ENCODE measurements at regions not wholly inside any gene's neighbourhood (a gene's known extent, or its start where the extent isn't known, plus 50 kb on each side); places are given as distances from the start of the nearest gene placed in this dataset.

DNA sequence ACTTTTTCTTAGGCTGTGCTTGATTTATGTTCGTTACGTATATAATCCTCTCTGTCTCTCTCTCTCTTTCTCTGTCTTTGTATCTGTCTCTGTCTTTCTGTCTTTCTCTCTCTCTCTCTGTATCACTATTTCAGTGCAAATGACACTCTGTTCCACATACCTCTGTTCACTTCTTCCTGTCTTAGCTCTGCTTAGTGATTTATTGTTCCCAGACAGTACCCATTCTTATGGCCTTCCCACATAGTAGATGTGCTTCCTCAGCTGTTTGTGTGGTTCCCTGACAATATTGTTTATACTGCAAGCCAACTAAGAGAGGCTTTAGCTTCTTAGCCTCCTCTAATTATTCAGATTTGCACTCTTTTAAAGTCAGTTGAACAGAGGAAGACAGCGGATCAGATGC lies 1244.2 kb downstream of the DIAPH3 start:
- Histone ChIP-seq H3K27ac (replicated peaks) (no peak overlapping the region), H3K27me3 (ENCODE audit: insufficient read depth, poor library complexity, severe bottlenecking) (no peaks in the 10 kb centered on the region), H3K4me3 (replicated peaks; ENCODE audit: insufficient read depth, low read length) (no peak overlapping the region)
- TF ChIP-seq, protein P1, sequence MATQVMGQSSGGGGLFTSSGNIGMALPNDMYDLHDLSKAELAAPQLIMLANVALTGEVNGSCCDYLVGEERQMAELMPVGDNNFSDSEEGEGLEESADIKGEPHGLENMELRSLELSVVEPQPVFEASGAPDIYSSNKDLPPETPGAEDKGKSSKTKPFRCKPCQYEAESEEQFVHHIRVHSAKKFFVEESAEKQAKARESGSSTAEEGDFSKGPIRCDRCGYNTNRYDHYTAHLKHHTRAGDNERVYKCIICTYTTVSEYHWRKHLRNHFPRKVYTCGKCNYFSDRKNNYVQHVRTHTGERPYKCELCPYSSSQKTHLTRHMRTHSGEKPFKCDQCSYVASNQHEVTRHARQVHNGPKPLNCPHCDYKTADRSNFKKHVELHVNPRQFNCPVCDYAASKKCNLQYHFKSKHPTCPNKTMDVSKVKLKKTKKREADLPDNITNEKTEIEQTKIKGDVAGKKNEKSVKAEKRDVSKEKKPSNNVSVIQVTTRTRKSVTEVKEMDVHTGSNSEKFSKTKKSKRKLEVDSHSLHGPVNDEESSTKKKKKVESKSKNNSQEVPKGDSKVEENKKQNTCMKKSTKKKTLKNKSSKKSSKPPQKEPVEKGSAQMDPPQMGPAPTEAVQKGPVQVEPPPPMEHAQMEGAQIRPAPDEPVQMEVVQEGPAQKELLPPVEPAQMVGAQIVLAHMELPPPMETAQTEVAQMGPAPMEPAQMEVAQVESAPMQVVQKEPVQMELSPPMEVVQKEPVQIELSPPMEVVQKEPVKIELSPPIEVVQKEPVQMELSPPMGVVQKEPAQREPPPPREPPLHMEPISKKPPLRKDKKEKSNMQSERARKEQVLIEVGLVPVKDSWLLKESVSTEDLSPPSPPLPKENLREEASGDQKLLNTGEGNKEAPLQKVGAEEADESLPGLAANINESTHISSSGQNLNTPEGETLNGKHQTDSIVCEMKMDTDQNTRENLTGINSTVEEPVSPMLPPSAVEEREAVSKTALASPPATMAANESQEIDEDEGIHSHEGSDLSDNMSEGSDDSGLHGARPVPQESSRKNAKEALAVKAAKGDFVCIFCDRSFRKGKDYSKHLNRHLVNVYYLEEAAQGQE (IDR thresholded peaks at IDR 0.05; ENCODE audit: insufficient replicate concordance, low read depth): no peak
- TF ChIP-seq SPI1 (IDR thresholded peaks at IDR 0.05; ENCODE audit: borderline replicate concordance, low read depth): no peak
- no peak for TF ChIP-seq GABPA (IDR thresholded peaks at IDR 0.05; ENCODE audit: low read depth)
- no peak for TF ChIP-seq POLR2AphosphoS5 (IDR thresholded peaks at IDR 0.05; ENCODE audit: low read depth)
- DNase-seq (ENCODE audit: low read depth in 1 of 2, low spot score in 1 of 2): no peak

DNA sequence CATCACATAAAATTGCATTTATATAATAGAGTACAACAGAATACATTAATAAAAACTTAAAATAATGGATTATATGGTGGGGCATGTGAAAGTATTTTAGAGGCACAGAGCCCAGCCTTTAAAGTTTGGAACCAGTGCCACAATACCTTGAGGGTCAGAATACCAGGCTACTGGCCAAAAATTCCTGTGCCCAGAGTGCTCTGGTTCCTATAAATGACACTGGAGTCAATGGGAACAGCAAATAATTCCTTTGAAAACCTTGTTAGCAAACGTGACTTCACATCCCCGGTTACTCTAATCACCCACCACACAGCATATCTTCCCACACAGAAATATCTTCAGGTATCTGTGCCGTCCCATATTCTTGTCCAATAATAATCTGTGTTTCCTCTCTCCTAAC lies 1242.6 kb downstream of the DIAPH3 start:
- no peak for DNase-seq (ENCODE audit: low read depth in 1 of 2, low spot score in 1 of 2)
- Histone ChIP-seq H3K4me3 (replicated peaks; ENCODE audit: insufficient read depth, low read length) (no peak overlapping the region), H3K27ac (replicated peaks) (no peak overlapping the region), H3K27me3 (ENCODE audit: insufficient read depth, poor library complexity, severe bottlenecking) (no peaks in the 10 kb centered on the region)
- TF ChIP-seq, protein P2, sequence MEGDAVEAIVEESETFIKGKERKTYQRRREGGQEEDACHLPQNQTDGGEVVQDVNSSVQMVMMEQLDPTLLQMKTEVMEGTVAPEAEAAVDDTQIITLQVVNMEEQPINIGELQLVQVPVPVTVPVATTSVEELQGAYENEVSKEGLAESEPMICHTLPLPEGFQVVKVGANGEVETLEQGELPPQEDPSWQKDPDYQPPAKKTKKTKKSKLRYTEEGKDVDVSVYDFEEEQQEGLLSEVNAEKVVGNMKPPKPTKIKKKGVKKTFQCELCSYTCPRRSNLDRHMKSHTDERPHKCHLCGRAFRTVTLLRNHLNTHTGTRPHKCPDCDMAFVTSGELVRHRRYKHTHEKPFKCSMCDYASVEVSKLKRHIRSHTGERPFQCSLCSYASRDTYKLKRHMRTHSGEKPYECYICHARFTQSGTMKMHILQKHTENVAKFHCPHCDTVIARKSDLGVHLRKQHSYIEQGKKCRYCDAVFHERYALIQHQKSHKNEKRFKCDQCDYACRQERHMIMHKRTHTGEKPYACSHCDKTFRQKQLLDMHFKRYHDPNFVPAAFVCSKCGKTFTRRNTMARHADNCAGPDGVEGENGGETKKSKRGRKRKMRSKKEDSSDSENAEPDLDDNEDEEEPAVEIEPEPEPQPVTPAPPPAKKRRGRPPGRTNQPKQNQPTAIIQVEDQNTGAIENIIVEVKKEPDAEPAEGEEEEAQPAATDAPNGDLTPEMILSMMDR (IDR thresholded peaks at IDR 0.05; ENCODE audit: insufficient read depth, low read length): no peak
- no peak for TF ChIP-seq POLR2AphosphoS5 (IDR thresholded peaks at IDR 0.05; ENCODE audit: low read depth)
- TF ChIP-seq GABPA (IDR thresholded peaks at IDR 0.05; ENCODE audit: low read depth): no peak
- TF ChIP-seq, protein P1 (IDR thresholded peaks at IDR 0.05; ENCODE audit: insufficient replicate concordance, low read depth): no peak
- TF ChIP-seq SPI1 (IDR thresholded peaks at IDR 0.05; ENCODE audit: borderline replicate concordance, low read depth): no peak

DNA sequence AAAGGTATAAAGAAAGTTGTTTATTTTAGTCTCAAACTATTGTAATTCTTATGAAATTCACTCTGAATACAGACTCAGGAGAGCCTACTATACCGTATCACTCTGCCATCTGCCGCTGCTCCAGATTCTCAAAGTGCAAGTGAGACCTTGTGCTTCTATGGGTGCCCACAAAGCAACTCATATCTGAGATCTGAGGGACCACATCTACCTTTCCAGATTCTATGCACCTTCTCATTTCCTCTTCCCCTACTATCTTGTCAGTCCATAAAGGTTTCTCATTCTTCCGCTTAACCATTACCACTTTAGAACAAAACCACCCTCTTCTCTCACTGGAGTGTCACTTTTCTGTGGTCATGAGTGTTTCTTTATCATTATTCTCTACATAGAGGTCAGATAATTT lies 1236.9 kb downstream of the DIAPH3 start:
- Histone ChIP-seq H3K27me3 (ENCODE audit: insufficient read depth, poor library complexity, severe bottlenecking) (no peaks in the 10 kb centered on the region), H3K27ac (replicated peaks) (no peak overlapping the region), H3K4me3 (replicated peaks; ENCODE audit: insufficient read depth, low read length) (no peak overlapping the region)
- TF ChIP-seq SPI1 (IDR thresholded peaks at IDR 0.05; ENCODE audit: borderline replicate concordance, low read depth): no peak
- TF ChIP-seq, protein P1 (IDR thresholded peaks at IDR 0.05; ENCODE audit: insufficient replicate concordance, low read depth): no peak
- TF ChIP-seq, protein P2 (IDR thresholded peaks at IDR 0.05; ENCODE audit: insufficient read depth, low read length): no peak
- TF ChIP-seq POLR2AphosphoS5 (IDR thresholded peaks at IDR 0.05; ENCODE audit: low read depth): no peak
- no peak for TF ChIP-seq GABPA (IDR thresholded peaks at IDR 0.05; ENCODE audit: low read depth)
- DNase-seq (ENCODE audit: low read depth in 1 of 2, low spot score in 1 of 2): no peak

Measured in HL-60 (cell line).